ENCODE measurements at regions not wholly inside any gene's neighbourhood (a gene's known extent, or its start where the extent isn't known, plus 50 kb on each side); places are given as distances from the start of the nearest gene placed in this dataset.
A peak's percentile ranks its signal among the peaks of the same experiment; 100 is the strongest.

- H3K9me3 ChIP-seq (ENCODE audit: insufficient read depth, low read length, severe bottlenecking) = no peaks in the 10 kb centered on the region
- no peaks in the 10 kb centered on the region for H3K36me3 ChIP-seq (ENCODE audit: insufficient read depth, low read length)
- ATAC-seq (ENCODE audit: insufficient read depth, low read depth) (no peak), DNase-seq (no peak)
- no peak overlapping the region for H3K4me3 ChIP-seq (ENCODE audit: low read depth in 1 of 2, low read length in 2 of 2)
- no peak overlapping the region for H3K9ac ChIP-seq (ENCODE audit: low read depth, low read length)
- TF ChIP-seq CTCF (IDR thresholded peaks at IDR 0.05; ENCODE audit: borderline replicate concordance, extremely low read depth, low read length, poor library complexity, severe bottlenecking) = no peak
- no peak overlapping the region for H3K4me2 ChIP-seq (ENCODE audit: insufficient read depth, low read length)
- peaks cover 10% of the 10 kb centered on the region; the same call in 1 of the 2 replicates for H3K4me1 ChIP-seq (ENCODE audit: insufficient read depth, low read length)
- no peaks in the 10 kb centered on the region for H4K20me1 ChIP-seq (ENCODE audit: insufficient read depth, low read length)
- no peaks in the 10 kb centered on the region for H3K27me3 ChIP-seq (ENCODE audit: insufficient read depth, low read length, poor library complexity)
- H2AFZ ChIP-seq (ENCODE audit: low read depth, low read length) = no peak overlapping the region
- no peaks in the 10 kb centered on the region for H3K79me2 ChIP-seq (ENCODE audit: insufficient read depth, low read length)
- H3K27ac ChIP-seq (ENCODE audit: low read length) = no peak overlapping the region
These were observed 265.2 kb upstream of the IRX1 start for GRCh38 chr5:3330442-3330841.

- Histone ChIP-seq H3K36me3 (ENCODE audit: insufficient read depth, low read length) (no peaks in the 10 kb centered on the region), H3K4me2 (ENCODE audit: insufficient read depth, low read length) (no peak overlapping the region), H3K27ac (ENCODE audit: low read length) (no peak overlapping the region), H3K79me2 (ENCODE audit: insufficient read depth, low read length) (no peaks in the 10 kb centered on the region), H3K9ac (ENCODE audit: low read depth, low read length) (no peak overlapping the region), H3K27me3 (ENCODE audit: insufficient read depth, low read length, poor library complexity) (no peaks in the 10 kb centered on the region), H4K20me1 (ENCODE audit: insufficient read depth, low read length) (no peaks in the 10 kb centered on the region), H2AFZ (ENCODE audit: low read depth, low read length) (no peak overlapping the region), H3K4me1 (ENCODE audit: insufficient read depth, low read length) (peaks cover 10% of the 10 kb centered on the region; the same call in 1 of the 2 replicates), H3K4me3 (ENCODE audit: low read depth in 1 of 2, low read length in 2 of 2) (no peak overlapping the region), H3K9me3 (ENCODE audit: insufficient read depth, low read length, severe bottlenecking) (no peaks in the 10 kb centered on the region)
- DNase-seq = no peak
- TF ChIP-seq CTCF (IDR thresholded peaks at IDR 0.05; ENCODE audit: borderline replicate concordance, extremely low read depth, low read length, poor library complexity, severe bottlenecking) (no peak), EZH2 (IDR thresholded peaks at IDR 0.05; ENCODE audit: borderline replicate concordance, low read depth, low read length, severe bottlenecking) (no peak)
- 0 out of 3 replicates have a peak, but pooled peaks have one; percentile 31 for ATAC-seq (ENCODE audit: insufficient read depth, low read depth)
These were observed 266.2 kb upstream of the IRX1 start for GRCh38 chr5:3329427-3329826.

- H3K4me1 ChIP-seq (ENCODE audit: insufficient read depth, low read length) = peaks cover 10% of the 10 kb centered on the region; the same call in 1 of the 2 replicates
- no peak overlapping the region for H3K9ac ChIP-seq (ENCODE audit: low read depth, low read length)
- no peaks in the 10 kb centered on the region for H3K9me3 ChIP-seq (ENCODE audit: insufficient read depth, low read length, severe bottlenecking)
- TF ChIP-seq CTCF (IDR thresholded peaks at IDR 0.05; ENCODE audit: borderline replicate concordance, extremely low read depth, low read length, poor library complexity, severe bottlenecking) (no peak), EZH2 (IDR thresholded peaks at IDR 0.05; ENCODE audit: borderline replicate concordance, low read depth, low read length, severe bottlenecking) (no peak)
- no peaks in the 10 kb centered on the region for H3K79me2 ChIP-seq (ENCODE audit: insufficient read depth, low read length)
- H3K4me2 ChIP-seq (ENCODE audit: insufficient read depth, low read length) = no peak overlapping the region
- H3K4me3 ChIP-seq (ENCODE audit: low read depth in 1 of 2, low read length in 2 of 2) = no peak overlapping the region
- DNase-seq = no peak
- H3K27me3 ChIP-seq (ENCODE audit: insufficient read depth, low read length, poor library complexity) = no peaks in the 10 kb centered on the region
- no peak overlapping the region for H3K27ac ChIP-seq (ENCODE audit: low read length)
- H3K36me3 ChIP-seq (ENCODE audit: insufficient read depth, low read length) = no peaks in the 10 kb centered on the region
- no peaks in the 10 kb centered on the region for H4K20me1 ChIP-seq (ENCODE audit: insufficient read depth, low read length)
- ATAC-seq (ENCODE audit: insufficient read depth, low read depth) = no peak
- H2AFZ ChIP-seq (ENCODE audit: low read depth, low read length) = no peak overlapping the region
These were observed 268.8 kb upstream of the IRX1 start for GRCh38 chr5:3326841-3327232.

All from DND-41 (cell line).